ENCODE measurements at regions not wholly inside any gene's neighbourhood (a gene's known extent, or its start where the extent isn't known, plus 50 kb on each side); places are given as distances from the start of the nearest gene placed in this dataset.

GRCh38 chr18:78561757-78562510, 417.7 kb upstream of the SALL3 start:
- Histone ChIP-seq H3K27ac (ENCODE audit: low read depth, low read length, poor library complexity, severe bottlenecking) (no peak overlapping the region), H3K36me3 (ENCODE audit: insufficient read depth, low read length, poor library complexity, severe bottlenecking) (no peaks in the 10 kb centered on the region), H3K4me1 (ENCODE audit: insufficient read depth, low read length, poor library complexity, severe bottlenecking) (no peaks in the 10 kb centered on the region), H3K27me3 (replicated peaks; ENCODE audit: insufficient read depth, low read depth, low read length, poor library complexity) (no peaks in the 10 kb centered on the region), H3K9me3 (ENCODE audit: low read depth, low read length, poor library complexity, severe bottlenecking) (peaks cover 6% of the 10 kb centered on the region), H3K4me3 (ENCODE audit: low read depth, low read length, poor library complexity, severe bottlenecking) (no peak overlapping the region)
- CTCF ChIA-PET, result no interaction called here
- no TSS peak for BruUV-seq (replicated peaks)
- POLR2A ChIA-PET (ENCODE audit: low non-redundant PET), result no interaction called here
- intact Hi-C loops (cut with micrococcal nuclease; ENCODE audit: unreplicated experiment), result no loop called here
- no peak for TF ChIP-seq EZH2 (IDR thresholded peaks at IDR 0.05; ENCODE audit: borderline replicate concordance, low read depth, low read length, poor library complexity, severe bottlenecking)
- no peak for TF ChIP-seq CTCF (conservative IDR thresholded peaks at IDR 0.05; ENCODE audit: low read depth, low read length)
- no peak for DNase-seq (ENCODE audit: low spot score)

- BruUV-seq (replicated peaks), result no TSS peak
- no peak for TF ChIP-seq EZH2 (IDR thresholded peaks at IDR 0.05; ENCODE audit: borderline replicate concordance, low read depth, low read length, poor library complexity, severe bottlenecking)
- no peak for TF ChIP-seq CTCF (conservative IDR thresholded peaks at IDR 0.05; ENCODE audit: low read depth, low read length)
- peaks cover 6% of the 10 kb centered on the region for H3K9me3 ChIP-seq (ENCODE audit: low read depth, low read length, poor library complexity, severe bottlenecking)
- intact Hi-C loops (cut with micrococcal nuclease; ENCODE audit: unreplicated experiment), result no loop called here
- no peak overlapping the region for H3K4me3 ChIP-seq (ENCODE audit: low read depth, low read length, poor library complexity, severe bottlenecking)
- no peaks in the 10 kb centered on the region for H3K36me3 ChIP-seq (ENCODE audit: insufficient read depth, low read length, poor library complexity, severe bottlenecking)
- POLR2A ChIA-PET (ENCODE audit: low non-redundant PET), result no interaction called here
- DNase-seq (ENCODE audit: low spot score), result no peak
- H3K27me3 ChIP-seq (replicated peaks; ENCODE audit: insufficient read depth, low read depth, low read length, poor library complexity), result no peaks in the 10 kb centered on the region
- CTCF ChIA-PET, result no interaction called here
- H3K4me1 ChIP-seq (ENCODE audit: insufficient read depth, low read length, poor library complexity, severe bottlenecking), result no peaks in the 10 kb centered on the region
- H3K27ac ChIP-seq (ENCODE audit: low read depth, low read length, poor library complexity, severe bottlenecking), result no peak overlapping the region
Observed at GRCh38 chr18:78562531-78562961, 417.1 kb upstream of the SALL3 start.

GRCh38 chr18:78563110-78563509, 416.5 kb upstream of the SALL3 start:
- H3K4me3 ChIP-seq (ENCODE audit: low read depth, low read length, poor library complexity, severe bottlenecking), result no peak overlapping the region
- no peaks in the 10 kb centered on the region for H3K36me3 ChIP-seq (ENCODE audit: insufficient read depth, low read length, poor library complexity, severe bottlenecking)
- peaks cover 6% of the 10 kb centered on the region for H3K9me3 ChIP-seq (ENCODE audit: low read depth, low read length, poor library complexity, severe bottlenecking)
- no peaks in the 10 kb centered on the region for H3K4me1 ChIP-seq (ENCODE audit: insufficient read depth, low read length, poor library complexity, severe bottlenecking)
- DNase-seq (ENCODE audit: low spot score), result no peak
- BruUV-seq (replicated peaks), result no TSS peak
- H3K27me3 ChIP-seq (replicated peaks; ENCODE audit: insufficient read depth, low read depth, low read length, poor library complexity), result no peaks in the 10 kb centered on the region
- POLR2A ChIA-PET (ENCODE audit: low non-redundant PET), result no interaction called here
- intact Hi-C loops (cut with micrococcal nuclease; ENCODE audit: unreplicated experiment), result no loop called here
- TF ChIP-seq CTCF (conservative IDR thresholded peaks at IDR 0.05; ENCODE audit: low read depth, low read length) (no peak), EZH2 (IDR thresholded peaks at IDR 0.05; ENCODE audit: borderline replicate concordance, low read depth, low read length, poor library complexity, severe bottlenecking) (no peak)
- H3K27ac ChIP-seq (ENCODE audit: low read depth, low read length, poor library complexity, severe bottlenecking), result no peak overlapping the region
- CTCF ChIA-PET, result no interaction called here
